K562 (cell line): ENCODE measurements at regions not wholly inside any gene's neighbourhood (a gene's known extent, or its start where the extent isn't known, plus 50 kb on each side); places are given as distances from the start of the nearest gene placed in this dataset.
A peak's percentile ranks its signal among the peaks of the same experiment; 100 is the strongest.

Source experiments
- BCL6 ChIP-seq: fragments of 250-450 bp; sonication (Bioruptor Pico); IDR thresholded peaks from 2 replicates; pipeline ENCODE4 v1.4.0; 2020
- CBX3 ChIP-seq, 2 experiments: IDR thresholded peaks; 1 replicate in 1 of 2; 2 replicates in 1 of 2; pipeline ENCODE4 v1.6.1; 2012; ENCODE audit warnings: inconsistent platforms in 2 of 2, low read length in 2 of 2, borderline replicate concordance in 1 of 2, control low read depth in 1 of 2
- CEBPZ ChIP-seq: fragments of 150-350 bp; IDR thresholded peaks from 2 replicates; pipeline ENCODE4 v1.6.1; 2014; ENCODE audit warnings: low read depth, mild to moderate bottlenecking, low read length, borderline replicate concordance
- DDX20 ChIP-seq: fragments of 450-650 bp; IDR thresholded peaks from 2 replicates; pipeline ENCODE4 v1.6.1; 2016; ENCODE audit warnings: missing genetic modification characterization, low read depth, mild to moderate bottlenecking, missing compliant biosample characterization, moderate library complexity
- ELF2 ChIP-seq: fragments of 250-450 bp; sonication (Bioruptor Pico); IDR thresholded peaks from 2 replicates; pipeline ENCODE4 v1.5.0; 2021; ENCODE audit warnings: mild to moderate bottlenecking
- FOXJ3 ChIP-seq: sonication (generic); formaldehyde crosslinking; IDR thresholded peaks from 2 replicates; pipeline ENCODE4 v1.4.0; 2020; ENCODE audit warnings: mild to moderate bottlenecking, missing genetic modification reagents
- FOXK2 ChIP-seq, 2 experiments: fragments of 450-650 bp; IDR thresholded peaks in 1 of 2; conservative IDR thresholded peaks in 1 of 2; 2 replicates each; pipeline ENCODE4 v1.6.1; 2016; ENCODE audit warnings: low read depth in 2 of 2, mild to moderate bottlenecking in 1 of 2
- HDAC6 ChIP-seq: IDR thresholded peaks from 2 replicates; pipeline ENCODE4 v1.6.1; 2012; ENCODE audit warnings: low read depth, mild to moderate bottlenecking, control low read depth, inconsistent platforms, low read length, moderate library complexity
- HDAC8 ChIP-seq: fragments of 450-650 bp; IDR thresholded peaks from 2 replicates; pipeline ENCODE4 v1.6.1; 2016; ENCODE audit warnings: mild to moderate bottlenecking, missing genetic modification characterization, moderate library complexity, missing compliant biosample characterization
- IFI16 ChIP-seq: fragments of 250-450 bp; sonication (Bioruptor Pico); IDR thresholded peaks from 2 replicates; pipeline ENCODE4 v2.1.2; 2022; ENCODE audit warnings: mild to moderate bottlenecking, inconsistent platforms
- KDM1A ChIP-seq, 2 experiments: fragments of 450-650 bp; IDR thresholded peaks; 2 replicates each; pipeline ENCODE4 v1.6.1; 2016; ENCODE audit warnings: mild to moderate bottlenecking in 2 of 2
- MBD1 ChIP-seq: fragments of 250-450 bp; sonication (Bioruptor Pico); IDR thresholded peaks from 2 replicates; pipeline ENCODE4 v1.8.0; 2022; ENCODE audit warnings: inconsistent platforms
- MEF2D ChIP-seq: conservative IDR thresholded peaks from 2 replicates; pipeline ENCODE4 v1.6.1; 2016; ENCODE audit warnings: low read depth, missing genetic modification characterization, missing compliant biosample characterization
- MTA3 ChIP-seq: fragments of 450-650 bp; formaldehyde crosslinking; IDR thresholded peaks from 2 replicates; pipeline ENCODE4 v1.6.1; 2017; ENCODE audit warnings: mild to moderate bottlenecking, borderline replicate concordance
- NCOA4 ChIP-seq: fragments of 450-650 bp; IDR thresholded peaks from 2 replicates; pipeline ENCODE4 v1.6.1; 2018; ENCODE audit warnings: mild to moderate bottlenecking; ENCODE audit not compliant: partially characterized antibody
- RBBP5 ChIP-seq: fragments of 200-600 bp; sonication (generic); IDR thresholded peaks from 2 replicates; pipeline ENCODE4 v1.6.1; 2012; ENCODE audit warnings: borderline replicate concordance, mild to moderate bottlenecking, low read length, control low read depth, inconsistent platforms; ENCODE audit not compliant: insufficient read depth, poor library complexity, severe bottlenecking
- SMARCA4 ChIP-seq: fragments of 450-650 bp; IDR thresholded peaks from 2 replicates; pipeline ENCODE4 v1.6.1; 2016
- SOX6 ChIP-seq: fragments of 450-650 bp; IDR thresholded peaks from 2 replicates; pipeline ENCODE4 v1.6.1; 2014; ENCODE audit warnings: mild to moderate bottlenecking
- SREBF1 ChIP-seq: fragments of 150-350 bp; IDR thresholded peaks from 2 replicates; pipeline ENCODE4 v1.6.1; 2014; ENCODE audit warnings: antibody characterized with exemption, low read depth, low read length, borderline replicate concordance
- TEAD1 ChIP-seq, 2 experiments: fragments of 450-650 bp in 1 of 2; sonication (generic) in 1 of 2; formaldehyde crosslinking; IDR thresholded peaks; 2 replicates each; pipeline versions ENCODE4 v1.4.0 to v1.8.0; 2020 to 2022; ENCODE audit warnings: mild to moderate bottlenecking in 2 of 2, missing genetic modification reagents in 1 of 2
- THAP7 ChIP-seq: fragments of 250-450 bp; sonication (Bioruptor Pico); IDR thresholded peaks from 2 replicates; pipeline ENCODE4 v1.5.0; 2021
- ZNF133 ChIP-seq: fragments of 250-450 bp; sonication (Bioruptor Pico); IDR thresholded peaks from 2 replicates; pipeline ENCODE4 v1.4.0; 2020; ENCODE audit warnings: mild to moderate bottlenecking
- ZNF561 ChIP-seq: fragments of 450-650 bp; formaldehyde crosslinking; conservative IDR thresholded peaks from 2 replicates; pipeline ENCODE4 v1.4.0; 2020; ENCODE audit warnings: mild to moderate bottlenecking, moderate library complexity
- ZNF764 ChIP-seq: fragments of 250-450 bp; sonication (Bioruptor Pico); IDR thresholded peaks from 2 replicates; pipeline ENCODE4 v1.4.0; 2020; ENCODE audit warnings: low read depth, mild to moderate bottlenecking, moderate library complexity
- ZNF79 ChIP-seq: fragments of 250-450 bp; sonication (Bioruptor Pico); IDR thresholded peaks from 2 replicates; pipeline ENCODE4 v1.4.0; 2020; ENCODE audit warnings: low read depth, mild to moderate bottlenecking, moderate library complexity

- TF ChIP-seq MEF2D, result no peak
- no peak for TF ChIP-seq CEBPZ
- no peak for TF ChIP-seq FOXK2 (conservative IDR thresholded peaks at IDR 0.05 in 1 of 2, IDR thresholded peaks at IDR 0.05 in 1 of 2; ENCODE audit: low read depth in 2 of 2)
- TF ChIP-seq ZNF79 (CRISPR knock-in tag), result no peak
- TF ChIP-seq DDX20 (tag), result no peak
- peak; percentile 52; the same call in 1 of the 2 replicates for TF ChIP-seq SOX6
- no peak for TF ChIP-seq KDM1A (IDR thresholded peaks at IDR 0.05)
- TF ChIP-seq ZNF561 (CRISPR knock-in tag), result no peak
- TF ChIP-seq RBBP5, result no peak
- TF ChIP-seq ELF2 (CRISPR knock-in tag), result no peak
- TF ChIP-seq ZNF764 (CRISPR knock-in tag), result no peak
- TF ChIP-seq ZNF133 (CRISPR knock-in tag), result no peak
- no peak for TF ChIP-seq NCOA4
- no peak for TF ChIP-seq THAP7 (CRISPR knock-in tag)
- no peak for TF ChIP-seq HDAC6
- TF ChIP-seq FOXJ3 (CRISPR knock-in tag), result no peak
- no peak for TF ChIP-seq MBD1 (CRISPR knock-in tag)
- TF ChIP-seq TEAD1 (CRISPR knock-in tag; IDR thresholded peaks at IDR 0.05), result no peak
- TF ChIP-seq CBX3 (IDR thresholded peaks at IDR 0.05; ENCODE audit: borderline replicate concordance in 1 of 2, low read length in 2 of 2), result no peak
- TF ChIP-seq SREBF1, result no peak
- TF ChIP-seq IFI16, result no peak
- no peak for TF ChIP-seq BCL6 (CRISPR knock-in tag)
- TF ChIP-seq MTA3, result no peak
- no peak for TF ChIP-seq SMARCA4
- TF ChIP-seq HDAC8 (tag), result no peak
These were observed 676.4 kb upstream of the INTU start (continued) for GRCh38 chr4:126956184-126956897.
